ENCODE measurements at regions not wholly inside any gene's neighbourhood (a gene's known extent, or its start where the extent isn't known, plus 50 kb on each side); places are given as distances from the start of the nearest gene placed in this dataset.

GRCh38 chr16:58824201-58824600 is 90.1 kb upstream of the GOT2 start:
- TF ChIP-seq GATA2 (IDR thresholded peaks at IDR 0.05; ENCODE audit: low read depth, low read length), result no peak
- TF ChIP-seq GATA3 (IDR thresholded peaks at IDR 0.05; ENCODE audit: low read depth, low read length), result no peak

All from SH-SY5Y (cell line).